SK-N-MC (cell line): ENCODE measurements at regions not wholly inside any gene's neighbourhood (a gene's known extent, or its start where the extent isn't known, plus 50 kb on each side); places are given as distances from the start of the nearest gene placed in this dataset.

ENCODE experiments used
- DNase-seq: peaks from one replicate; pipeline ENCODE4 v3.0.0-alpha.2; 2011; ENCODE audit warnings: low read depth, low spot score
- H3K27ac ChIP-seq: fragments of 200-600 bp; sonication (generic); 2 replicates; pipeline ENCODE4 v1.5.1; 2016; ENCODE audit warnings: mixed run types
- H3K36me3 ChIP-seq: fragments of 200-600 bp; sonication (generic); 2 replicates; pipeline ENCODE4 v1.6.1; 2017; ENCODE audit warnings: antibody characterized with exemption, low read length, mixed read lengths; ENCODE audit not compliant: insufficient read depth
- H3K4me3 ChIP-seq: fragments of 200-600 bp; sonication (generic); 2 replicates; pipeline ENCODE4 v1.5.1; 2016
- H3K9ac ChIP-seq: fragments of 200-600 bp; sonication (generic); 2 replicates; pipeline ENCODE4 v1.8.0; 2017; ENCODE audit warnings: mixed run types, mixed read lengths; ENCODE audit not compliant: insufficient read length
- H3K9me3 ChIP-seq: fragments of 200-600 bp; sonication (generic); 2 replicates; pipeline ENCODE4 v1.6.1; 2017; ENCODE audit warnings: low read depth, mild to moderate bottlenecking, antibody characterized with exemption, low read length, moderate library complexity, mixed read lengths
- EZH2 ChIP-seq: fragments of 200-600 bp; sonication (generic); IDR thresholded peaks from one replicate; pipeline ENCODE4 v1.6.1; 2017; ENCODE audit warnings: antibody characterized with exemption
- FOXP2 ChIP-seq: optimal IDR thresholded peaks from 2 replicates; pipeline ENCODE3; 2011; ENCODE audit warnings: mild to moderate bottlenecking, moderate library complexity; ENCODE audit not compliant: insufficient read depth; ENCODE audit errors: extremely low read length, control extremely low read depth
- POLR2AphosphoS5 ChIP-seq: IDR thresholded peaks from 2 replicates; pipeline ENCODE4 v1.6.1; 2012; ENCODE audit warnings: mild to moderate bottlenecking, low read depth, low read length, borderline replicate concordance

GRCh38 chr10:83357627-83358026 lies 781.7 kb upstream of the GHITM start:
- Histone ChIP-seq H3K4me3 (no peak overlapping the region), H3K36me3 (no peaks in the 10 kb centered on the region), H3K27ac (no peak overlapping the region), H3K9me3 (no peaks in the 10 kb centered on the region), H3K9ac (no peak overlapping the region)
- no peak for DNase-seq
- no peak for TF ChIP-seq EZH2
- TF ChIP-seq FOXP2 = no peak
- no peak for TF ChIP-seq POLR2AphosphoS5

DNA sequence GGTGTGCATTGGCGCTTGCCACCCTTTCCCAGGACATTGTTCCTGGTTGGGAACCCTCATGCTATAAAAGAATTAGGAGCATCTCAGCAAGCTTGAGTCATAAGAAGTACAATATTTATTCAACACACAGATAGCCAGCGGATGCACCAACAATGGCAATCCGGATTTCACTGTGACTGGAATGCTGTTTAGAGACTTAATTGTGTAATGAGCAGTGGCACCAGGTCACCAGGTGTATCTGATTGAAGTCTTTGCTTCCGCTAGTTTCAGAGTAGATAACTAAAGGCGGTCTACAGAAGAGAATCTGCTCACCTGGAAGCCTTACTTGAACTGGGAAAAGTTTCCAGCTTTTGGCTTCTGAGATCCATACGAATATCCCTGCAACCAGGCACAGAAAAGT lies 772.3 kb upstream of the GHITM start:
- no peak overlapping the region for H3K27ac ChIP-seq
- H3K9ac ChIP-seq = no peak overlapping the region
- TF ChIP-seq EZH2 (no peak), FOXP2 (no peak), POLR2AphosphoS5 (no peak)
- no peaks in the 10 kb centered on the region for H3K36me3 ChIP-seq
- no peak overlapping the region for H3K4me3 ChIP-seq
- H3K9me3 ChIP-seq = no peaks in the 10 kb centered on the region
- no peak for DNase-seq

- DNase-seq = no peak
- Histone ChIP-seq H3K36me3 (no peaks in the 10 kb centered on the region), H3K27ac (no peak overlapping the region), H3K4me3 (no peak overlapping the region), H3K9ac (no peak overlapping the region), H3K9me3 (no peaks in the 10 kb centered on the region)
- TF ChIP-seq FOXP2 = no peak
Measured at GRCh38 chr10:83371696-83372490, 767.4 kb upstream of the GHITM start.

- Histone ChIP-seq H3K9me3 (no peaks in the 10 kb centered on the region), H3K36me3 (no peaks in the 10 kb centered on the region), H3K9ac (no peak overlapping the region), H3K27ac (no peak overlapping the region), H3K4me3 (no peak overlapping the region)
- no peak for DNase-seq
- TF ChIP-seq FOXP2 = no peak
- TF ChIP-seq EZH2 = no peak
- no peak for TF ChIP-seq POLR2AphosphoS5
Measured at GRCh38 chr10:83372646-83373045, 766.7 kb upstream of the GHITM start.

- no peak for TF ChIP-seq POLR2AphosphoS5
- TF ChIP-seq FOXP2 = no peak
- TF ChIP-seq EZH2 = no peak
- Histone ChIP-seq H3K27ac (no peak overlapping the region), H3K4me3 (no peak overlapping the region), H3K9ac (no peak overlapping the region), H3K36me3 (no peaks in the 10 kb centered on the region), H3K9me3 (no peaks in the 10 kb centered on the region)
- DNase-seq = no peak
Measured at GRCh38 chr10:83373671-83374070, 765.6 kb upstream of the GHITM start.

- no peak overlapping the region for H3K27ac ChIP-seq
- no peak for DNase-seq
- no peaks in the 10 kb centered on the region for H3K36me3 ChIP-seq
- no peaks in the 10 kb centered on the region for H3K9me3 ChIP-seq
- no peak overlapping the region for H3K4me3 ChIP-seq
- TF ChIP-seq EZH2 (no peak), POLR2AphosphoS5 (no peak), FOXP2 (no peak)
- no peak overlapping the region for H3K9ac ChIP-seq
Measured at GRCh38 chr10:83374741-83375140, 764.6 kb upstream of the GHITM start.

DNA sequence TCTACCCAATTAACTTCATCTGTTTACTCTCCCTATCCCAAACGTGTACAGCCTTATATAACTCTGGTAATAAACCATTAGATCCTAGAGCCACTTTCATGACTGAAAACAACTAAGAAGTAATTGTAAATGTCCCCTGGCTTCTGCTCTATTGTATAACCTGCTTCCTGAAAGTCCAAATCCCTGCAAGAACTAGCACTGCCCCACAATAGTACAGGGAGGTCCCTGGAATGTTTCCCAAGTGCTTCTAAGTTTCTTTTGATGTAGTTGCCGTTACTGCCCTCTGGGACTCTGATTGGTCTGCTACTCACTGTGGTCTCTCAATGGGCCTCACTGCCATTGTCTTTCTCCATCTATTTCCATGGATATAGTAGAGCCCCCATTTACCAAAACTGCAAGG lies 764.0 kb upstream of the GHITM start:
- Histone ChIP-seq H3K36me3 (no peaks in the 10 kb centered on the region), H3K9ac (no peak overlapping the region), H3K4me3 (no peak overlapping the region), H3K9me3 (no peaks in the 10 kb centered on the region), H3K27ac (no peak overlapping the region)
- TF ChIP-seq EZH2 = no peak
- TF ChIP-seq POLR2AphosphoS5 = no peak
- TF ChIP-seq FOXP2 = no peak
- no peak for DNase-seq

GRCh38 chr10:83397806-83398205 lies 741.5 kb upstream of the GHITM start:
- Histone ChIP-seq H3K9me3 (no peaks in the 10 kb centered on the region), H3K27ac (no peak overlapping the region), H3K4me3 (no peak overlapping the region), H3K9ac (no peak overlapping the region), H3K36me3 (no peaks in the 10 kb centered on the region)
- TF ChIP-seq FOXP2 = no peak
- TF ChIP-seq EZH2 = no peak
- no peak for TF ChIP-seq POLR2AphosphoS5
- no peak for DNase-seq

- Histone ChIP-seq H3K4me3 (no peak overlapping the region), H3K9me3 (no peaks in the 10 kb centered on the region), H3K27ac (no peak overlapping the region), H3K36me3 (no peaks in the 10 kb centered on the region), H3K9ac (no peak overlapping the region)
- DNase-seq = no peak
- TF ChIP-seq FOXP2 = no peak
- no peak for TF ChIP-seq POLR2AphosphoS5
- no peak for TF ChIP-seq EZH2
Measured at GRCh38 chr10:83410570-83410969, 728.7 kb upstream of the GHITM start.

- Histone ChIP-seq H3K9me3 (no peaks in the 10 kb centered on the region), H3K27ac (no peak overlapping the region), H3K4me3 (no peak overlapping the region), H3K36me3 (no peaks in the 10 kb centered on the region), H3K9ac (no peak overlapping the region)
- DNase-seq = no peak
- TF ChIP-seq POLR2AphosphoS5 (no peak), EZH2 (no peak)
Measured at GRCh38 chr10:83425306-83425705, 714.0 kb upstream of the GHITM start.
